ENCODE measurements at regions not wholly inside any gene's neighbourhood (a gene's known extent, or its start where the extent isn't known, plus 50 kb on each side); places are given as distances from the start of the nearest gene placed in this dataset.

DNA sequence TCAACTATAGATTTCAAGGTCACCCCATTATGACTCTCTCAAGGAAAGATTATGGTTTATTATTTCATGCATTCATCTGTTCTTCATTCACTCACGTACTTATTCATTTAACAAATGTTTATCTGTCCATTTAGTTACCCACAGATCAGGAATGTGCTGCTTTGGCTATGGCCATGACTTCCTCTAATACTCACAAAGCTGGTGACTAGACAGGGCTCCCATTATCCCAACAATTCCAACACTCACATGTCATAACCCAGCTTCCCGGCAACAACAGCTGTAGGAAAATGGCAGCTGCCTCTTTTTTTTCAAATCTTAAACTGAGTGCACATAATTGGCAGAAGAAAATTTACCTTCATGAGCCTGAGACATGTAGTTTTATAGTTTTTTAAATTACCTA lies 190.8 kb upstream of the CCDC196 start:
- POLR2A ChIA-PET = no interaction called here
- CTCF ChIA-PET = no interaction called here
- TF ChIP-seq, protein P1, sequence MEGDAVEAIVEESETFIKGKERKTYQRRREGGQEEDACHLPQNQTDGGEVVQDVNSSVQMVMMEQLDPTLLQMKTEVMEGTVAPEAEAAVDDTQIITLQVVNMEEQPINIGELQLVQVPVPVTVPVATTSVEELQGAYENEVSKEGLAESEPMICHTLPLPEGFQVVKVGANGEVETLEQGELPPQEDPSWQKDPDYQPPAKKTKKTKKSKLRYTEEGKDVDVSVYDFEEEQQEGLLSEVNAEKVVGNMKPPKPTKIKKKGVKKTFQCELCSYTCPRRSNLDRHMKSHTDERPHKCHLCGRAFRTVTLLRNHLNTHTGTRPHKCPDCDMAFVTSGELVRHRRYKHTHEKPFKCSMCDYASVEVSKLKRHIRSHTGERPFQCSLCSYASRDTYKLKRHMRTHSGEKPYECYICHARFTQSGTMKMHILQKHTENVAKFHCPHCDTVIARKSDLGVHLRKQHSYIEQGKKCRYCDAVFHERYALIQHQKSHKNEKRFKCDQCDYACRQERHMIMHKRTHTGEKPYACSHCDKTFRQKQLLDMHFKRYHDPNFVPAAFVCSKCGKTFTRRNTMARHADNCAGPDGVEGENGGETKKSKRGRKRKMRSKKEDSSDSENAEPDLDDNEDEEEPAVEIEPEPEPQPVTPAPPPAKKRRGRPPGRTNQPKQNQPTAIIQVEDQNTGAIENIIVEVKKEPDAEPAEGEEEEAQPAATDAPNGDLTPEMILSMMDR (IDR thresholded peaks at IDR 0.05; ENCODE audit: control extremely low read depth, extremely low read depth, low read depth, missing control alignments) = no peak
- no peak for DNase-seq (ENCODE audit: extremely low spot score)

DNA sequence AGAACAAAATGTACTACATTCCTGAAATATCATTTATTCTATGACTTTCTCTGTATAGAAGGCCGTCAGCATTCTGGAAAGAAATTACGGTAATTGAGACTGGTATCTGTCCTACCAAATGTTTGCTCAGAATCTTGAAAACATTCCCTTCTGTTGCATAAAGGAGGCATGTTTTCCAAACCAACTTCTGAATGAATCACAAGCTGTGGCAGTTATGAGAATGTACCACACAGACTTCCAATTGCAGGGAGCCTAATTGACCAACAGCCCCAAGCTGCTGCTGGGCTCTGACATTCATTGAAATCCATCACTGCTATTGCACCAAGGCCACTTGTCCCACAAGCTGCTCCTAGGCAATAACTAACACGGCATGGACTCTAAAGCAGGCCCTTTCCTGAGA lies 185.3 kb upstream of the CCDC196 start:
- CTCF ChIA-PET = no interaction called here
- TF ChIP-seq, protein P1 (IDR thresholded peaks at IDR 0.05; ENCODE audit: control extremely low read depth, extremely low read depth, low read depth, missing control alignments) = no peak
- DNase-seq (ENCODE audit: extremely low spot score) = no peak
- POLR2A ChIA-PET = no interaction called here

DNA sequence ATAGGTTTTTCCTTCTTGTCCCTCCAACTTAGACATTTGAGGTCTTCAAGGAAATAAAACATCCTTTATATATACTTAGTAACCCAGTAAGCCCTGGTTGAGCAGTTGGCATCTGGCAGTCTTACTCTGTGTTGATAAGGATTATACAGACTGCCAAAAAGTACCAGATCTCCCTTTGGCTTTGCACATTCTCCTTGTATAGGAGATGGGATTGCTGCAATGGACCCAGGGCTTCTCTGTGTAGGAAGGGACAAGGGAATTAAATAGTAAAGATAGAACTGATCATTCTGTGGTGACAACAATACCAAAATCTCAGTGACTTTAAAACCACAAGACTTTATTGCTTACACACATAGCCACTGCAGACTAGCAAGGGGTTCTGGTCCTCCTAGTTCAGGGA lies 180.1 kb upstream of the CCDC196 start:
- ChIA-PET POLR2A (no interaction called here), CTCF (no interaction called here)
- TF ChIP-seq, protein P1 (IDR thresholded peaks at IDR 0.05; ENCODE audit: control extremely low read depth, extremely low read depth, low read depth, missing control alignments) = no peak
- no peak for DNase-seq (ENCODE audit: extremely low spot score)

DNA sequence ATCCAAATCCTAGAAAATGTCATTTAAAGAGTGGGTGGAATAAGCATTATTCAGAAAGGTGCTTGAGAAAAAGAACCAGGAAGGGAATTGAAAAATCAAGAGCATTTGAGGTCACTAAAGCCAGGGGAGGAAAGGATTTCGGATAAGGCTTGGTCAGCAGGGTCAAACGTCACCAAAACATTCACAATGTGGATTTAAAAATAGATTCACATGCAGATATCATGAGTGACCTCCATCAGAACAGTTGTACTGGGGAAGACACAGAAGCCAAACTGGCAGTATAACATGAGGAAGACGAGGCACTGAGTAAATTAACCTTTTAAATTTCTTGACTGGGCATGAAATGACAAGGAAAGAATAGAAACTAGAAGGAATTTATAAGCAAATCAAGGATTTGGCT lies 175.1 kb upstream of the CCDC196 start:
- ChIA-PET POLR2A (no interaction called here), CTCF (no interaction called here)
- TF ChIP-seq, protein P1 (IDR thresholded peaks at IDR 0.05; ENCODE audit: control extremely low read depth, extremely low read depth, low read depth, missing control alignments) = no peak
- no peak for DNase-seq (ENCODE audit: extremely low spot score)

DNA sequence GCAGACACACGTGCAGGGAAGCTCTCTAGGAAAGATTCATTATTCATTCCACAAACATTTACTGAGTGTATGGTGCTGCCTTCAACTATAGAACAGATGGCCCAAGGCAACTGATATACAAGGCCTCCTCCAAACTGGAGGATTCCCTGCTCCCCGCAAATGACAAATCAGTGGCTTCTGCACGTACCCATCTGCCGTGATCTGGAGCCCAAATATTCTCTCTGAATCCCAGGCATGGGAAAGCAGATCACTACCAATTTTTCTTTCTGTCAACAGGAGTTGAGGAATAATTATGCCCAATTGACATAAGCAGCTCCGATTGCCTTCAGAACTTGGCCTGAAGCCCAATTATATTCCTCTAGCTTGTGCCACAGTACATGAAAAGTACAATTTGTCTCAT lies 174.2 kb upstream of the CCDC196 start:
- TF ChIP-seq, protein P1 (IDR thresholded peaks at IDR 0.05; ENCODE audit: control extremely low read depth, extremely low read depth, low read depth, missing control alignments) = no peak
- ChIA-PET POLR2A (no interaction called here), CTCF (no interaction called here)
- DNase-seq (ENCODE audit: extremely low spot score) = no peak

DNA sequence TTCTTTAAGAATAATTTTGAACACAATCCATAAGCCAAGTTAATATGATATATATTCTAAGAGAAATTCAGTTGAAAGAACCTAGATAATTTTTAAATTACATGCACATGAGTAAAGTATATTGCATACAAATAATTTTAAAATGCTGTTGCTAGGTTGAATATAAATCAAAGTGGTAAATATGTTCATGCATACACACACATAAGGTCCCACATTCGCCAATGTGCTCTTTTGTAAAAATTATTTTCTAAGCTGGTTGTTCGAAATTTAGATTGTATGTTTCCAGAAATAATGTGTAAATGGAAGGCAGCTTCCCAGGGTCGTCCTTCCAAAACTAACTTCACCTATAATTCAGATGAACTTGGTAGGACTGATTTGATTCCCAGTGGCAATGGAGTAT lies 173.7 kb upstream of the CCDC196 start:
- TF ChIP-seq, protein P1 (IDR thresholded peaks at IDR 0.05; ENCODE audit: control extremely low read depth, extremely low read depth, low read depth, missing control alignments) = no peak
- POLR2A ChIA-PET = no interaction called here
- CTCF ChIA-PET = no interaction called here
- DNase-seq (ENCODE audit: extremely low spot score) = no peak

DNA sequence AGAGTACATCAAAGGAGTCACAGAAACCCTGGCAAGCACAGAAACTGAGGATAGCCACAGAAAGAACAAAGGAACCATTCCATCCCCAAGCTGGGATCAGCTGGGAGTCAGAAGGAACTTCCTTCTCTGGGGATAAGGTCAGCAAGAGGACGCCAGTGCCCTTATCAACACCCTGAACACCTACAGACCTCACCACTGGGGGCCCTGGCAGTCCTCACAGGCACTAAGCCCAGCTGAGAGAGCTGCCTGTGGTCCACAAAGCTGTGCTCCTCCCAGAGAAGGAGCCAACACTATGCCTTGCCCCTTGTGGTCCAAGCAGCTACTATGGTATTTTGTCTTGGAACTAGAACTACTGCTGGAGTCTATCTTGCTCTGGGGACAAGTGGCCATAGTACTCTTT lies 171.1 kb upstream of the CCDC196 start:
- ChIA-PET POLR2A (no interaction called here), CTCF (no interaction called here)
- no peak for DNase-seq (ENCODE audit: extremely low spot score)
- TF ChIP-seq, protein P1 (IDR thresholded peaks at IDR 0.05; ENCODE audit: control extremely low read depth, extremely low read depth, low read depth, missing control alignments) = no peak
